OCI-M1 (cell line): ENCODE measurements at regions not wholly inside any gene's neighbourhood (a gene's known extent, or its start where the extent isn't known, plus 50 kb on each side); places are given as distances from the start of the nearest gene placed in this dataset.

ENCODE experiments used
- DNase-seq: peaks from one replicate; lab custom pipeline; 2025; lab: John Stamatoyannopoulos, UW

GRCh38 chr13:24050292-24050711 is 110.2 kb upstream of the SPATA13 start:
- DNase-seq = no peak

- no peak for DNase-seq
These were observed 109.5 kb upstream of the SPATA13 start for GRCh38 chr13:24050796-24051715.

GRCh38 chr13:24052547-24053518 is 107.7 kb upstream of the SPATA13 start:
- no peak for DNase-seq

- DNase-seq = peak; percentile 63
These were observed 106.8 kb upstream of the SPATA13 start for GRCh38 chr13:24053519-24054251.

GRCh38 chr13:24056616-24057137 is 103.8 kb upstream of the SPATA13 start:
- DNase-seq = peak; percentile 78

- DNase-seq = no peak
These were observed 99.5 kb upstream of the SPATA13 start for GRCh38 chr13:24060993-24061392.

GRCh38 chr13:24063281-24063877 is 97.1 kb upstream of the SPATA13 start:
- no peak for DNase-seq

- DNase-seq = no peak
These were observed 96.1 kb upstream of the SPATA13 start for GRCh38 chr13:24064371-24064770.

GRCh38 chr13:24065176-24065575 is 95.3 kb upstream of the SPATA13 start:
- no peak for DNase-seq

- DNase-seq = no peak
These were observed 93.9 kb upstream of the SPATA13 start for GRCh38 chr13:24066405-24067295.

GRCh38 chr13:24068472-24068871 is 92.0 kb upstream of the SPATA13 start:
- DNase-seq = no peak

- DNase-seq = no peak
These were observed 89.5 kb upstream of the SPATA13 start for GRCh38 chr13:24071016-24071415.

GRCh38 chr13:24071423-24072075 is 89.0 kb upstream of the SPATA13 start:
- DNase-seq = no peak

GRCh38 chr13:24073657-24074056 is 86.9 kb upstream of the SPATA13 start:
- no peak for DNase-seq

GRCh38 chr13:24074678-24075077 is 85.8 kb upstream of the SPATA13 start:
- peak; percentile 10 for DNase-seq

GRCh38 chr13:24075137-24075975 is 85.2 kb upstream of the SPATA13 start:
- no peak for DNase-seq

- DNase-seq = no peak
These were observed 84.4 kb upstream of the SPATA13 start for GRCh38 chr13:24076109-24076508.

GRCh38 chr13:24076636-24077035 is 83.9 kb upstream of the SPATA13 start:
- DNase-seq = no peak

- no peak for DNase-seq
These were observed 80.4 kb upstream of the SPATA13 start for GRCh38 chr13:24080134-24080533.
